Urothelium cell line (cell line): ENCODE measurements at regions not wholly inside any gene's neighbourhood (a gene's known extent, or its start where the extent isn't known, plus 50 kb on each side); places are given as distances from the start of the nearest gene placed in this dataset.

Experiments
- DNase-seq: peaks from one replicate; pipeline ENCODE4 v3.0.0; 2011; ENCODE audit warnings: low spot score, mixed read lengths
- FAIRE-seq: peaks from 2 replicates; lab custom pipeline; 2011; peaks lifted over from hg19 to GRCh38; lab: Jason Lieb, UNC

DNA sequence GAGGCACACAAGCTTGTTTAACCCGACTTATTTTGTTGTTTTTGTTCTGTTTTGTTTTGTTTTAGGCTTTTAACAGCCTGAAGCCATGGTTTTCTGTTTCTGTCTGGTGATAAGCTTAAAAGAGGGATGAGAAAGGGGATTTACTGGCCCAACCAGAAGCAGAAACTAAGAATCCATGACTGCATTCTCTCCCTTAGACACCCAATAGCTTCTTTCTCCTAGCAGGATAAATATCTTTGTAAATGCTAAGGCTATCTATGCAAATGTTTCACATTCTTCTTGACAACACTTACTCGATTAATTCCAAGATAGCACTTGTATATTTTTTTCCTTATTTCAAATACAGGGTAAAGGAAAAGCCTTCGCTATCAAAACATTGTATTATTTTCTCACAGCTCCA lies 53.7 kb upstream of the SMAD1 start:
- DNase-seq = no peak
- no peak for FAIRE-seq

DNA sequence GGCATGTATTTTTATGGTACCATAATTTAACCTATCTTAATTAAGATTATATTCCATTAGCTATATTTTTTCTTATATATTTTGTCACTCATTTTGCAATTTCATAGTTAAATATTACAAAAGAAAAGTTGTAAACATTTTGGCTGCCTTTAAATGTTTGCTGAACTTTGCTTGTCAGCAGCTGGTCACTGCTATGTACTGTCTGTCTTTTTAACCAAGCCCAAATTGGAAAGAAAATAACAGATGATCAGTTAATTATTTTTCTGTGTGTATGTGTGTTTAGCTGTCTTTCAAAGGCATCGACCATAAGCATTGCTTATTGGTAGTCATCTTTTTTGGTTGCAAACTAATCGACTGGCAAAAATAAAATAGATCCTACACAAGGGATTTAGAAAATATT lies 54.4 kb upstream of the SMAD1 start:
- FAIRE-seq (no peak), DNase-seq (no peak)

GRCh38 chr4:145423017-145423708 lies 58.5 kb upstream of the SMAD1 start:
- FAIRE-seq = no peak

GRCh38 chr4:145420595-145421214 lies 60.9 kb upstream of the SMAD1 start:
- DNase-seq = no peak

More at GRCh38 chr4:145423017-145423708, 58.5 kb upstream of the SMAD1 start:
- DNase-seq = no peak

DNA sequence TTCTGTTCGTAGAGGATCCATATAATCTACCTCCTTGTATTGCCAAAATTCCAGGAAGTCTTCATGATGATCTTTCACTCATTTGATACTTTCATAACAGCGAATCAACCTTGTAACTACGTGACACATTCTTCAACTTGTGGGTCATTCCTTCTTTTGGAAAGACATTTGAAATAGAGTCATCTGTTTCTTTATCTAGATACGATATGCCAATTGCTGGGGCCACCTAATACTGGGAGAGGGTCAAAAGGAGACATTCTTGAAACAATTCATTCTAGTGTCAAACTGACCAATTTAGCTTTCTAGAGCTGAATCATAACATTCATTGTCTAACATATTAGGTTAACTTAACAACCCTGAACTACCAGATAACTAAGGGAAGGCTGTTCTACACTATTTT lies 62.9 kb upstream of the SMAD1 start:
- FAIRE-seq (no peak), DNase-seq (no peak)

More at GRCh38 chr4:145420595-145421214, 60.9 kb upstream of the SMAD1 start:
- no peak for FAIRE-seq

DNA sequence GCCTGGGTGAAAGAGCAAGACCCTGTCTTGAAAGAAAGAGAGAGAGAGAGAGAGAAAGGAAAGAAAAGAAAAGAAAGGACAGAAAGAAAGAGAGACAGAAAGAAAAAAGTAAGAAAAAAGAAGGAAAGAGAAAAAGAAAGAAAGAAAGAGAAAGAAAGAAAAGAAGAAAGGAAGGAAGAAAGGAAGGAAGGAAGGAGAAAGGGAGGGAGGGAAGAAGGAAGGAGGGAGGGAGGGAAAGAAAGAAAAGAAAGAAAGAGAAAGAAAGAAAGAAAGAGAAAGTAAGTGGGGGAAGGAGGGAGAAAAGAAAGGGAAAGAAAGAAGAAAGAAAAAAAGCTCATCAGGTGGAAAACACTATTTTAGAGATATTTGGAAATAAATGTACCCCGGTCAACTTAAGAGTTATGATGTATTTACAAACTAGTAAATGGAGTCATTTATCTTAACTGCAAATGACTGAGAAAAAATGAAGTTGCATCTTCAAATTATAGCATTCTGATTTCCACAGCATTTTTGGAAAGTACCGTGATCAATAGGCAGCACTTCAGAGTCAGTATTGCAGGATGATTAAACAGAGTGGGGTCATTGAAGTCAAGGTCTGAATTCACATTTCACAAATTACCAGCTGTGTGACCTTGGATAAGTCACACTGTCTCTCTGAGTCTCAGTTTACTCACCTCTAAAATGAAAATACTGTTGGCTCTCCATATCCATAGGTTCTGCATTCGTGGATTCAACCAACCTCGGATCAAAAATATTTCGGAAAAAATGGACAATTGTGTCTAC lies 64.1 kb upstream of the SMAD1 start:
- DNase-seq (no peak), FAIRE-seq (no peak)

- FAIRE-seq = no peak
- DNase-seq = no peak
Measured at GRCh38 chr4:145414841-145415240, 66.8 kb upstream of the SMAD1 start.

DNA sequence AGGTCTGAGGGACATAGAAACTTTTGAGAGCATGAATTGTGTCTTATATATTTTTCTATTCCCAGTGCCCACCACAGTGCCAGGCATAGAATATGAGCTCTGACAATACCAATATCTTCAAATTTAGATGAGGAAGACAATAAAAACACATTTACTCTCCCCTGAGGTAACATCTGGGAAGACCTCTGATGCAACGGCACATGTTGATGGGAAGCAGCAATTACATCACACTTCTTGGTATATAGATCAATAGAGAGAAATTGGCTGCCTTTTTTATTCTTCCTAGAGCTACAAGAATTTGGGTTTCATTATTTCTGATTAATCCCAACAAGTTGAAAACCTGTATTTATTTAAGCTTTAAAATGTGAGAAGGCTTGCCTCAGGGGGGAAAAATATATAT lies 67.4 kb upstream of the SMAD1 start:
- FAIRE-seq = no peak
- DNase-seq = no peak

GRCh38 chr4:145406970-145407369 lies 74.7 kb upstream of the SMAD1 start:
- no peak for FAIRE-seq
- no peak for DNase-seq

GRCh38 chr4:145404761-145405160 lies 76.9 kb upstream of the SMAD1 start:
- no peak for FAIRE-seq
- no peak for DNase-seq

DNA sequence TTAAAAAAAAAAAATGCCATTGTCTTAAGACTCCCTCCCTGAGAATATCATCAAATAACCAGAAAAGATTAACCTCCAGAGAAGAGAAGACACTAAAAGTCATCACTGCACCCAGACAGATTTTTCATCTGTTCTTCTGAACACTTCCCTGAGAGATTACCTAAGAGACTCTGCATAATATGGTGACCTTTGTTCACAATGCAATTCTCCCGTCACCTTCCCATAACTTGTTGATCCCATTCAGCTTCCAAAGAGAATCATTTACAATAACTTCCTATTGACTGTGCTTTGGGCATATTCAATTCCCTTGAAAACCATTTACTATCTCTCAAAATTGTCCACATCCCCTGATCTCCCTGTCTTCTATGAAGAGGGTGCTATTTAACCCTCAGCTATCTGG lies 85.1 kb upstream of the SMAD1 start:
- no peak for DNase-seq
- FAIRE-seq = no peak

DNA sequence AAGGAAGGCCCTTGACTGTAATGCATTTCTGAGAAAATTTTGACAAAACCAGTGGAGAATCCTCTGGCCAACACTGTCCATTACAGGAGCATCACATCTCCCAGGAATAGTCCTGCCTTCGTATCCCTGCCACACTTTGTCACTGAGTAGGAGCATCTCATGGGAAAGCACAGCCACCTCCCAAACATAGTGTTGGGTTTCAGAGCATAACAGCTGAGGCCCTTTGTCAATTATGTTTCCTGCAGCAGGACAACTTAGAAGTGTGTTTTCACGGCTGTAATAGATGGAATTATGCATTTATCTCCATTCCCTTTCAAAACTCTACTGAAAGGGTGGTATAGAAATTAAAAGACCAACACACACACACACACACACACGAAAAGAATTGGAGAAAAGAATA lies 91.1 kb upstream of the SMAD1 start:
- no peak for FAIRE-seq
- no peak for DNase-seq

DNA sequence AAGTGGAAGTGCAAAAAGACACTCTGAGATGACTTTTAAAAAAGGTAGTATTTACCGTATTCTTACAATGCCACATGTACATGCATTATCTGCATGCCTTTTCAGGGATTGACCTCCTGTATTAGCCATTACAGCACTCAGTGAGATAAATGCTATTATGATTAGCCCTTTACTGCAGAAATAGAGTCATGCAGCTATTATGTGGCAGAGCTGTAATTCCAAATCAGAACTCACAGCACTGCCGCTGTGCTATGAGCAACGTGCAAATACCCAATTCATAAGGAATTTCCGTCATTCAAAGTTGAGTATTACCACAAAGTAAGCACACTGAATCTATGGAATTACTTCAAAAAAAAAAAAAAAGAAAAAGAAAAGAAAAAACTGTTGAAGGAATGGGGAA lies 92.1 kb upstream of the SMAD1 start:
- FAIRE-seq (no peak), DNase-seq (no peak)

GRCh38 chr4:145388043-145388442 lies 93.6 kb upstream of the SMAD1 start:
- FAIRE-seq = no peak
- no peak for DNase-seq

GRCh38 chr4:145387079-145387478 lies 94.6 kb upstream of the SMAD1 start:
- no peak for DNase-seq

DNA sequence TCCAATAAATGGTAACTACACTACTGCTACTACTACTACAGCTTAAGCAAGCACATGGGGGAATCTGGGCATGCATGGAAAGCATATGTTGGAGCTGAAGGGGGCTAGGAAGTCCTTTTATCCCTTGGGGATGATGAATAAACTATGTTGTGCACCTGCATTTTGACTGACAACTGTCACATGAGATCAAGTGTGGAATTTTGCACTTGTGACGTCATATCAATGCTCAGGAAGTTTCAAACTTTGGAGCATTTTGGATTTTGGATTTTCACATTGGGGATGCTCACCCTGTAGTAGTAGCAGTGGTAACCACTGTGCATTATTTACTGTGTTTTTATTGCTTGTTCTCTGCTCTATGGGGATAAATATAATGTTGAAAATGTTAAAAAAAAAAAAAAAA lies 100.5 kb upstream of the SMAD1 start:
- FAIRE-seq (no peak), DNase-seq (no peak)

More at GRCh38 chr4:145387079-145387478, 94.6 kb upstream of the SMAD1 start:
- no peak for FAIRE-seq

- no peak for FAIRE-seq
- DNase-seq = no peak
Measured at GRCh38 chr4:145380123-145380522, 101.5 kb upstream of the SMAD1 start.

GRCh38 chr4:145375416-145375815 lies 106.2 kb upstream of the SMAD1 start:
- FAIRE-seq = no peak
- no peak for DNase-seq

DNA sequence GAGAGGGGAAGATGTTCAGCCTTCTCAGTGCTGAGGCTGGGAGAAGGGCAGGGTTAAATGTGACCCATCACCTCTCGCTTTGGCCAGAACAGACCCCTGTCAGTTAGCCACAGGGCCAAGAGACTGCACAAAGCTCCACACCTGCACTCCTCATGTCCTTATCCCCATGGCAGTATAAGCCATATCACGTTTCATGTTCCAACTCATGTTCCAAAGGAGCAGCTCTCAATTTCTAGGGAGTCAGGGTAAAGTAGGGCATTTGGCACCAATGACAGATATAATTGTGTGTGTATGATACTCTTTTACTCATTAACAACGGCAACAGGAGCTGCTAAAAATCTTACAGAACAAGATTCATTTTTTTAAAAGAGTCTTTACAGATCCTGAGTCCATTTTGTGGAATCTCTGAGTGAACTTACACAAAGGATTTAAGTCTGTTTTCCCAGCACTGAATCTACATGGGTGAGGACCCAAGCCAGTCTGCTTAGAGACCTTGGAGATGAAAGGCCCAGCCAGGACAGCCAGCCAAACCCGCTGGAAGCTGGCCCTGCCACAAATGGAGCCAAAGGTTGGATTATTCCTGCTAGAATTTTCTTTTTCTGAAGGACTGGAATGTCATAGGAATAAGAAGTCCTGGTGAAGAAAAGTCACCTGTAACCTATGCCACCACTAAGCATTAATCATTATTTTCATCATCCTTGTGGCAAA lies 129.1 kb upstream of the SMAD1 start:
- FAIRE-seq (no peak), DNase-seq (no peak)

- DNase-seq (no peak), FAIRE-seq (no peak)
Measured at GRCh38 chr4:145351922-145352321, 129.7 kb upstream of the SMAD1 start.

- FAIRE-seq (no peak), DNase-seq (no peak)
Measured at GRCh38 chr4:145351162-145351561, 130.5 kb upstream of the SMAD1 start.
